ENCODE measurements at regions not wholly inside any gene's neighbourhood (a gene's known extent, or its start where the extent isn't known, plus 50 kb on each side); places are given as distances from the start of the nearest gene placed in this dataset.

DNA sequence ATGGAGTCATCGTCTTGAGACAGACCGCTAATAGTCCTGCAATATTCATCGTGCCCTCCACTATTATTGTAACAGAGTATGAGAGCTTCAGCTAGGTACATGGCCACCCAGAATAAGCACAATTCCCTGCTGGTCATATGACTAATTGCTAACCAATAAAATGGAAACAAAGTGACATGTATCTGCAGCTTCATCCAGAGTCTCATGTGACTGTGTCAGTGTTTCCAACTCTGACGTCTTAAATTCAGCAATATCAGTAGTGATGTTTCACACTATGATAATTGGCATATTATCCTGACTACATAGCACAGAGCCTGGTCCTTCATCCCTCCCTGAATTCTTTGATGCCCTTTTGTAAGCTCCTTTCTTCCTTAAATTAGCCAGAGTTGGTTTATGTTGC lies 167.4 kb downstream of the RPS29 start:
- no peak overlapping the region for H3K4me3 ChIP-seq (ENCODE audit: low read depth, low read length)
- no peak overlapping the region for H3K14ac ChIP-seq (ENCODE audit: low read length)
- H4K91ac ChIP-seq (ENCODE audit: low read depth, low read length): no peak overlapping the region
- H2BK120ac ChIP-seq (ENCODE audit: insufficient read depth, low read length, poor library complexity): no peak overlapping the region
- no peaks in the 10 kb centered on the region for H3K27me3 ChIP-seq (ENCODE audit: insufficient read depth, low read length)
- no peak overlapping the region for H3K4ac ChIP-seq (ENCODE audit: low read depth, low read length)
- H3K23ac ChIP-seq (ENCODE audit: low read length): no peak overlapping the region
- no peak overlapping the region for H3K9ac ChIP-seq (ENCODE audit: low read length)
- H3K79me2 ChIP-seq (ENCODE audit: control insufficient read depth, insufficient read depth, low read length, poor library complexity): no peaks in the 10 kb centered on the region
- no peak overlapping the region for H2AK5ac ChIP-seq (ENCODE audit: low read length)
- H2BK12ac ChIP-seq (ENCODE audit: low read length): no peak overlapping the region
- no peak overlapping the region for H4K12ac ChIP-seq (ENCODE audit: low read depth, low read length)
- no peak overlapping the region for H3K18ac ChIP-seq (ENCODE audit: low read length)
- H3K79me1 ChIP-seq (ENCODE audit: low read length): no peaks in the 10 kb centered on the region
- H3K4me2 ChIP-seq (ENCODE audit: low read length): no peak overlapping the region
- H3K4me1 ChIP-seq (ENCODE audit: control insufficient read depth in 1 of 2, insufficient read depth in 2 of 2, low read length in 2 of 2): no peaks in the 10 kb centered on the region
- DNase-seq: no peak
- H2BK5ac ChIP-seq (ENCODE audit: low read depth, low read length, poor library complexity): no peak overlapping the region
- no peak overlapping the region for H4K8ac ChIP-seq (ENCODE audit: low read depth, low read length)
- WGBS (ENCODE audit: extremely low coverage, insufficient coverage, insufficient read length): no CpG with 5 or more reads among the region's 4 CpGs
- no peak overlapping the region for H2AFZ ChIP-seq (ENCODE audit: insufficient read depth, low read length, poor library complexity)
- H3K27ac ChIP-seq (ENCODE audit: low read depth, low read length): no peak overlapping the region
- H3K9me3 ChIP-seq (ENCODE audit: insufficient read depth, low read depth, low read length): no peaks in the 10 kb centered on the region
- H3K36me3 ChIP-seq (ENCODE audit: control insufficient read depth in 1 of 2, insufficient read depth in 2 of 2, low read length in 2 of 2): no peaks in the 10 kb centered on the region

DNA sequence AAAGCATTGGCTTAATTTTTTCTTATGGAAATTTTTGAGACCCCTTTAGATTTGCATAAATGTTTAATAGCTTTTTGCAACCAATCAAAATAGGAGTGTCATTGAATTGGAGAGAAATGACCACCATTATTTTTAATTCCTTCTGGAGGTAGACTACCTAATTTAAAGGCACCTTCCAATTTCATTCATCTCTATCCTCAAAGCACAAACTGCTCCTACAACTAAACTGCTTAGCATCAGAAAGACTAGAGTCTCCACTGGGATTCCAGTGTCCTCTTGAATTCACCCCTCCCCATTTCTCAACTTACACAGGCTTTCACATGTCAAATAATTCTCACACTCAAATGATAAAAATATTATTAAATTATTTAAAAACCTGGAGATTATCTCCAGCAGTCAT lies 168.4 kb downstream of the RPS29 start:
- H2BK5ac ChIP-seq (ENCODE audit: low read depth, low read length, poor library complexity): no peak overlapping the region
- no peak overlapping the region for H2BK120ac ChIP-seq (ENCODE audit: insufficient read depth, low read length, poor library complexity)
- H3K14ac ChIP-seq (ENCODE audit: low read length): no peak overlapping the region

GRCh38 chr14:49408187-49408933 lies 177.8 kb downstream of the RPS29 start:
- Histone ChIP-seq H3K9ac (ENCODE audit: low read length) (no peak overlapping the region), H2AK5ac (ENCODE audit: low read length) (no peak overlapping the region), H2AFZ (ENCODE audit: insufficient read depth, low read length, poor library complexity) (no peak overlapping the region), H4K8ac (ENCODE audit: low read depth, low read length) (no peak overlapping the region), H3K4ac (ENCODE audit: low read depth, low read length) (no peak overlapping the region), H3K14ac (ENCODE audit: low read length) (no peak overlapping the region), H2BK12ac (ENCODE audit: low read length) (no peak overlapping the region), H3K79me1 (ENCODE audit: low read length) (no peaks in the 10 kb centered on the region), H3K27me3 (ENCODE audit: insufficient read depth, low read length) (no peaks in the 10 kb centered on the region), H2BK5ac (ENCODE audit: low read depth, low read length, poor library complexity) (no peak overlapping the region), H2BK120ac (ENCODE audit: insufficient read depth, low read length, poor library complexity) (no peak overlapping the region), H3K36me3 (ENCODE audit: control insufficient read depth in 1 of 2, insufficient read depth in 2 of 2, low read length in 2 of 2) (no peaks in the 10 kb centered on the region), H3K27ac (ENCODE audit: low read depth, low read length) (no peak overlapping the region), H3K23ac (ENCODE audit: low read length) (no peak overlapping the region), H3K4me1 (ENCODE audit: control insufficient read depth in 1 of 2, insufficient read depth in 2 of 2, low read length in 2 of 2) (no peaks in the 10 kb centered on the region), H4K91ac (ENCODE audit: low read depth, low read length) (no peak overlapping the region), H3K9me3 (ENCODE audit: insufficient read depth, low read depth, low read length) (no peaks in the 10 kb centered on the region), H3K79me2 (ENCODE audit: control insufficient read depth, insufficient read depth, low read length, poor library complexity) (no peaks in the 10 kb centered on the region), H3K4me2 (ENCODE audit: low read length) (no peak overlapping the region), H3K4me3 (ENCODE audit: low read depth, low read length) (no peak overlapping the region), H3K18ac (ENCODE audit: low read length) (no peak overlapping the region), H4K12ac (ENCODE audit: low read depth, low read length) (no peak overlapping the region)
- no peak for DNase-seq
- no CpG with 5 or more reads among the region's 1 CpG for WGBS (ENCODE audit: extremely low coverage, insufficient coverage, insufficient read length)

More for the DNA sequence above, 168.4 kb downstream of the RPS29 start:
- Histone ChIP-seq H2BK12ac (ENCODE audit: low read length) (no peak overlapping the region), H3K9me3 (ENCODE audit: insufficient read depth, low read depth, low read length) (no peaks in the 10 kb centered on the region), H3K4me2 (ENCODE audit: low read length) (no peak overlapping the region), H3K27ac (ENCODE audit: low read depth, low read length) (no peak overlapping the region), H3K79me1 (ENCODE audit: low read length) (no peaks in the 10 kb centered on the region), H3K36me3 (ENCODE audit: control insufficient read depth in 1 of 2, insufficient read depth in 2 of 2, low read length in 2 of 2) (no peaks in the 10 kb centered on the region), H3K4me3 (ENCODE audit: low read depth, low read length) (no peak overlapping the region), H3K23ac (ENCODE audit: low read length) (no peak overlapping the region), H3K9ac (ENCODE audit: low read length) (no peak overlapping the region), H3K4me1 (ENCODE audit: control insufficient read depth in 1 of 2, insufficient read depth in 2 of 2, low read length in 2 of 2) (no peaks in the 10 kb centered on the region), H3K4ac (ENCODE audit: low read depth, low read length) (no peak overlapping the region), H4K12ac (ENCODE audit: low read depth, low read length) (no peak overlapping the region), H3K79me2 (ENCODE audit: control insufficient read depth, insufficient read depth, low read length, poor library complexity) (no peaks in the 10 kb centered on the region), H4K91ac (ENCODE audit: low read depth, low read length) (no peak overlapping the region), H4K8ac (ENCODE audit: low read depth, low read length) (no peak overlapping the region), H3K18ac (ENCODE audit: low read length) (no peak overlapping the region), H3K27me3 (ENCODE audit: insufficient read depth, low read length) (no peaks in the 10 kb centered on the region), H2AFZ (ENCODE audit: insufficient read depth, low read length, poor library complexity) (no peak overlapping the region), H2AK5ac (ENCODE audit: low read length) (no peak overlapping the region)
- no peak for DNase-seq

- Histone ChIP-seq H2BK120ac (ENCODE audit: insufficient read depth, low read length, poor library complexity) (no peak overlapping the region), H3K9ac (ENCODE audit: low read length) (no peak overlapping the region), H3K4me1 (ENCODE audit: control insufficient read depth in 1 of 2, insufficient read depth in 2 of 2, low read length in 2 of 2) (no peaks in the 10 kb centered on the region), H3K9me3 (ENCODE audit: insufficient read depth, low read depth, low read length) (no peaks in the 10 kb centered on the region), H3K4ac (ENCODE audit: low read depth, low read length) (no peak overlapping the region), H4K12ac (ENCODE audit: low read depth, low read length) (no peak overlapping the region), H3K23ac (ENCODE audit: low read length) (no peak overlapping the region), H3K14ac (ENCODE audit: low read length) (no peak overlapping the region), H2BK5ac (ENCODE audit: low read depth, low read length, poor library complexity) (no peak overlapping the region), H3K36me3 (ENCODE audit: control insufficient read depth in 1 of 2, insufficient read depth in 2 of 2, low read length in 2 of 2) (no peaks in the 10 kb centered on the region), H2AK5ac (ENCODE audit: low read length) (no peak overlapping the region), H3K18ac (ENCODE audit: low read length) (no peak overlapping the region), H4K91ac (ENCODE audit: low read depth, low read length) (no peak overlapping the region), H3K27ac (ENCODE audit: low read depth, low read length) (no peak overlapping the region), H3K4me2 (ENCODE audit: low read length) (no peak overlapping the region), H3K4me3 (ENCODE audit: low read depth, low read length) (no peak overlapping the region), H2AFZ (ENCODE audit: insufficient read depth, low read length, poor library complexity) (no peak overlapping the region), H3K27me3 (ENCODE audit: insufficient read depth, low read length) (no peaks in the 10 kb centered on the region), H4K8ac (ENCODE audit: low read depth, low read length) (no peak overlapping the region), H2BK12ac (ENCODE audit: low read length) (no peak overlapping the region), H3K79me2 (ENCODE audit: control insufficient read depth, insufficient read depth, low read length, poor library complexity) (no peaks in the 10 kb centered on the region), H3K79me1 (ENCODE audit: low read length) (no peaks in the 10 kb centered on the region)
- WGBS (ENCODE audit: extremely low coverage, insufficient coverage, insufficient read length): no CpG with 5 or more reads among the region's 3 CpGs
- no peak for DNase-seq
Observed at GRCh38 chr14:49405291-49405690, 180.9 kb downstream of the RPS29 start.
